Esophagus muscularis mucosa (tissue), 3 donors: ENCODE measurements at regions not wholly inside any gene's neighbourhood (a gene's known extent, or its start where the extent isn't known, plus 50 kb on each side); places are given as distances from the start of the nearest gene placed in this dataset.

Source experiments
- CTCF ChIP-seq, 3 experiments: fragments of 200-600 bp in 2 of 3; fragments of 450-650 bp in 1 of 3; sonication (generic) in 2 of 3; IDR thresholded peaks; one replicate each; pipeline ENCODE4 v1.5.1; 2017 to 2019; ENCODE audit warnings: antibody characterized with exemption in 3 of 3, mild to moderate bottlenecking in 2 of 3, moderate library complexity in 1 of 3
- POLR2A ChIP-seq: fragments of 450-650 bp; IDR thresholded peaks from one replicate; pipeline ENCODE4 v1.6.1; 2017; ENCODE audit warnings: antibody characterized with exemption, moderate library complexity, mild to moderate bottlenecking, low read depth
- POLR2AphosphoS5 ChIP-seq, 2 donors: sonication (generic); formaldehyde crosslinking; IDR thresholded peaks; one replicate each; pipeline ENCODE4 v1.6.1; 2017; ENCODE audit warnings: antibody characterized with exemption in 2 of 2

GRCh38 chr2:220936641-220937197, 635.4 kb downstream of the EPHA4 start:
- TF ChIP-seq POLR2AphosphoS5 (IDR thresholded peaks at IDR 0.05), result no peak
- TF ChIP-seq CTCF (IDR thresholded peaks at IDR 0.05), result no peak
- no peak for TF ChIP-seq POLR2A
